ENCODE measurements at regions not wholly inside any gene's neighbourhood (a gene's known extent, or its start where the extent isn't known, plus 50 kb on each side); places are given as distances from the start of the nearest gene placed in this dataset.

DNA sequence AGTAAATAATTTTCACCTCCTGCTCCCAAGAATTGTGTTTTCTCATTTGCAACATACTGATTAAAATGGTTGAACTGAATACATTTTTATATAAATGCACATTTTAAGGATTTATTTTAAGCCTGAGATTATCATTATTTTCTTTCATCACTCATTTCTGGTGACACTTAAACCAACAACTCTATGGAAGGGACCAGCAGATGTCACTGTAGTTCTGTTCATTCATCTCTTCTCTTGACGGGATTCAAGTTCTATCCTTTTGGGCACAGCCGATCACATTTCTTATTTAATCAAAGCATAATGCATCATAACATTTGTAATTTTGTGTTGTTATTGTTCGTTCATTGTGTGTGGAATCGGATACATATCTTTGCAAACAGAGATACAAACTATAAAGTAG is 417.9 kb downstream of the HRH4 start (continued):
- no peak for TF ChIP-seq CHD7 (IDR thresholded peaks at IDR 0.05; ENCODE audit: insufficient replicate concordance, low read length)
